GM21723 (cell line): ENCODE measurements at regions not wholly inside any gene's neighbourhood (a gene's known extent, or its start where the extent isn't known, plus 50 kb on each side); places are given as distances from the start of the nearest gene placed in this dataset.

Source experiments
- ATAC-seq: cut with Tn5 transposase; IDR thresholded peaks from one replicate; pipeline ENCODE4 v1.9.1; 2021; ENCODE audit warnings: mild to moderate bottlenecking, moderate library complexity; ENCODE audit not compliant: unreplicated experiment

DNA sequence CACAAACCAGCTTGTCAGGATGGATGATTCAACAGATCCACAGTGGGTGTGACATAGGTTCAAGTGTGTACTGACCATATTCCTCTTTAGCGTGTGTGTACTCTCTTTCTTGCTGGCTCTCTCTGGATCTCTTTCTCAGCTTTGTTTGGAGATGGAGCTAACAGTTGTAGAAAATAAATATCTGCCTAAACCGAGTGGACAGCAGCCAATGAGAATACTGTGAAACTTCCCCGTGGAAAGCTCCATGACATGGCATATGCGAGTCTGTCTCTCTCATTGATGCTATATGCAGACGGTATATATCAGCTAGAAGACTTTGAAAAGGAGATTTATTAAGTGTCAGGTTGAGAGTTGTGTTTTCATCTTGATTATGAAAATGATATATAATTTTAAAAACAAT lies 406.5 kb upstream of the SUCLG2 start:
- no peak for ATAC-seq

DNA sequence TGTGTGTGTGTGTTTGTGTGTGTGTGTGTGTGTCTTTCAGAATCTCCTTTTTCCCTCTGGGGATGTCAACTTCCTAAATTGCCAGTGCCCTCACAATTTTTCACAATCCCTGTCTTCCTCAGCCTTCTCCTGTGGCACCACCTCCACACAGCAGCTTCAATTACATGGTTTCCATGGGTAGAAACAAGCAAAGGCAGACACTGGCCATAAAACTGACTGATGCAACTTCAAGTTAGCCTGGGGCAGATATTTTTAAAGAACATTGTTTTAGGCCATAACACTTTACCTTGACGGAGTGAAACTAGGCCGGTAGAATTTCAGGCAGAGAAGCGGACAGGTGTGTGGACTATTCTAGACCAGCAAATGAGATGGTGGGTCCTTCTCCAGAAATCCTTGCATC lies 405.8 kb upstream of the SUCLG2 start:
- no peak for ATAC-seq

DNA sequence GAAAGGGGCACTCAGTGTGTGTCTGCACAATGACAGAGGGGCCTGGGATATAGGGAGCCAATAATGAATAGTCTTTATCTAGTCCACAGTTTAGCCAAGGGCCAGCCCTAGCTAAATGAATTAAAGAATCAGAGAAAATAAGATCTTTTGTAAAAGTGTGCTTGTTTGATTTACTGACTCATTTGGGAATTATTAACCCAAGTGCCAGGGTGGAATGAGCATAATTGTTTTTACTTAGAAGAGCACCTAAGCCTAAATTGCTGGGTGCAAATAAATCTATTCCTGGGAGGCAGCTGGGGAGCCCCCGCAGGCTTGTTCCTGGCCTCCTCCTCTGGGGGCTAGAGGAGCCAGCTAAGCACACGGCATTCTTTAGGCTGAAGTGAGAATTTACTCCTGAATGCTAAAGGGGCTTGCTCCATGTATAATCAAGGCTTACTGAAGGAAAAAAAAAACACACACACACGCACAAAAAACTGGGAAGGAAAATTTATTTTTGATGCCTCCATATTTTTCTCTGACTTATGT lies 405.3 kb upstream of the SUCLG2 start:
- ATAC-seq, result no peak

DNA sequence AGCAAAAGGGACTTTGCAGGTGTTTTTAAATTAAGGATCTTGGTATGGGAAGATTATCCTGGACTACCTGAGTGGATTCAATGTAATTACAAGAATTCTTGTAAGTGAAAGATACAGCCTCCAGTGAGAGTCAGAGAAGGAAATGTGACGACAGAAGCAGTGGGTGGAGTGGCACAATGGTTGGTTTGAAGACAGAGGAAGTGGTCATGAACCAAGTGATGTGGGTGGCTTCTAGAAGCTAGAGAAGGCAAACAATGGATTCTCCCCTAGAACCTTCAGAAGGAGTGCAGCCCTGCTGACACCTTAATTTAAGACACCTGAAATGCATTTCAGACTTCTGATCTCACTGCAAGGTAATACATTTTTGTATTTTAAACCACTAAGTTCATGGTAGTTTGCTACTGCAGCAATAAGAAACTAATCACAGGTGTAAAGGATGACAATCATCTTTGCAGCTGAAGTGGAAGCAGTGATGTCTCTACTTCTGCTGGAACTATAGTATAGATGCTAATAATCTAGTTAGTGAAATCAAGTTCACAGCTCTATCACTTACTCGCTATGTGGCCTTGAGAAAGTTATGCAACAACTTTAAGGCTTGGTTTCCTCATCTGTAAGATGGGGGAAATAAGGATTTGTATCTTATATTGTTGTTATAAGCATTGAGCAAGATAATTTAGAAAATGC lies 403.4 kb upstream of the SUCLG2 start:
- no peak for ATAC-seq

DNA sequence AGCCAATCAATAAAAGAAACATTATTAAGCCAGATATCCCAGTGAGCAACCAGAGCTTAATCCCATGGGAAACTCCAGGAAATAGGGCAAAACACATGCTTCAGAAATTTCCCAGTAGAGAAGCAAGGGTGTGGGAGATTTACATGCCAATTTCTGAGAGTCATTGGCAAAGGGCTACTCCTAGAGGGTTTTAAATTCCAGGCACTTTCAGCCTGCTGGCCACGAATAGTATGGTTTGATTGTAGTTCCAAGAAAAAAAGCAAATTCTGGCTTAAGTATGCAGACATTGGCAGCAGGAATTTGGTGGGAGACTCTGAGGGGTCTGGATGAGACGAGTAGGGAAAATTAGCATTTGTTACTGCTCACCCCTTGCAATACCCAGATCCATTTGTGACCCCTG lies 402.1 kb upstream of the SUCLG2 start:
- ATAC-seq, result no peak

DNA sequence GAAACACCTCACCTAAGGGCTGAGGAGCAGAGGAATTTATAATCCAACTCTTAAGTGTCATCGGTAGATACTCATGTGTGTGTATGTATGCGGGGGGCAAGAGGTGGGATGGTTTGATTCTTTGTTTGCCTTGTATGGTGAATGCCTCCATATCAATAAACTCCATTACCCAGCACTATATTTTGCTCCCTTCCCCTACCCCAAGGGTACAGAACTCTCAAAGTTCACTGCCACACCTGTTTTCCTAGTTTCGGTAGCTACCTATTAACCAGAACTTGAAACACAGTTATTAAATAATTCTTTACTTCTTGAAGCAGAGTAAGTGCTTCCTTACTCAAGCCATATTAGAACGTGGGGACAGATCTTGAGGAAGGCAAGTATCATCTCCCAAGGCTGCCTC lies 400.8 kb upstream of the SUCLG2 start:
- ATAC-seq, result no peak

DNA sequence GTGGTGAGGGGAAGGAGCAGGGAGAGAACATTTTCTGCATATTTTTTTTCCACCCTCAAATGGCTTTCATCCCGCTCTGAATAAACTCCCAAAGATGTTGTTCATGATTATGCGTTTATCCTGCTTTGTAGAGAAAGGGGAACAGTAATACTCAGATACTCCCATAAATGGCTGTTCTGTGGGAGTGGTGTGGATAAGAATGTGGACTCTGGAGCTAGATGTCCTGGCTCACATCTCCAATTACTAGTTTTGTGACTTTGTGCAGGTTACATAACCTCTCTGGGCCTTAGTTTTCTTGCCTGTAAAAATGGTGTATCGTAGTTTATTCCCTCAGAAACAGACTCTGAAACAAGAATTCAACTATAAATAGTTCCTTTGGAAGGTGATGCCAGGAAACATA lies 395.4 kb upstream of the SUCLG2 start:
- no peak for ATAC-seq

DNA sequence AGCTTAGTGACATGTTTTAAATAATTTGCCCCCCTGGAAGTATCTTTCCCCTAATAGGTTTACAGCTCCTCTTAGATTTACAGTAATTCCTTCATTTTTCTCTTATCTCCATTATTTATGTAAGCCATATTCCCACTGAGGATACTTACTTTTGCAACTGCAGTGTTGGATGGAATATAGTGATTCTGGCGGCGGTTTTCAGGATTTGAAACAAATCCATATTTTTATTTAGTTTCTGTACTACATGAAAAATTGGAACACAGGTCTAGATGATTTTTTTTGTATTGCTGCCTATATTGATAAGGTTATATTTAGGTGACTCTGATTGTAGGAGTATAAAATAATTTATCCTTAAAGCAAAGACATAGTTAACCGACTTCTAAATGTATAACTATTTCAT lies 391.6 kb upstream of the SUCLG2 start:
- ATAC-seq, result no peak

DNA sequence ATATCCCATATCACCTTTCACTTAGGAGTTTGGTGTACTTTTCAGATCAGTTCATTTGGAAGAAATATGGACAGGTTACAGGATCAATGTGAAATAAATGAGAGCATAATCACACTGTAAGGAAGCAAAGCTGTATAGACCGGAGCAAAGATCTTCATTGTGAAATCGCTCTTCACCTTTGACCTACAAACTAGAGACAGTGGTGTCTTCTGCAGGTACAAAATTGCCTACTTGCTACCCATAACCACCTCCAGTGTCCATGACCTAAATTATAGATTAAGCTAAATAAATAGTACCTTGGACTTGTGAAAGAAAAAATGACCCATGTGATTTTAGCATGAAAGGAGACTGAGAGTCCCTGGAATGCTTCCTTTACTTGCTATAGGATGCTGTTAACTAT lies 379.5 kb upstream of the SUCLG2 start:
- ATAC-seq, result no peak

DNA sequence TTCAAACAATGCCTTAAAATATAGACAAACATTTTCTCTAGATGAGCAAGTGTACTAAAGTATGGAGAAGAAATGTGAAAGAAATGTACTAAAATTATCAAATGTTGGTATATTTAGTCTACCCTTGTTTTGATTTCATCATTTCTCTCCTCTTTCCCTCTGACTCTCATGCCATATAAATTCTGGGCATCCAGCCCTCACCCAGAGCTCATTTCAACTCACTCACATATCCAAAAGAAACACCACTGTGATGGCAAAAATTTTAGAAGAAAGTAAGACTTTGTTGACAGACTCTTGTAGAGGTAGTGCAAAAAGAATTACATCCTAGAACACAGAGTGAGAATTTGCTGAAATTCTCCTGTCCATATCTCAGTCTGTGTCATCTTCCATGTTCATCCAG lies 377.8 kb upstream of the SUCLG2 start:
- no peak for ATAC-seq

DNA sequence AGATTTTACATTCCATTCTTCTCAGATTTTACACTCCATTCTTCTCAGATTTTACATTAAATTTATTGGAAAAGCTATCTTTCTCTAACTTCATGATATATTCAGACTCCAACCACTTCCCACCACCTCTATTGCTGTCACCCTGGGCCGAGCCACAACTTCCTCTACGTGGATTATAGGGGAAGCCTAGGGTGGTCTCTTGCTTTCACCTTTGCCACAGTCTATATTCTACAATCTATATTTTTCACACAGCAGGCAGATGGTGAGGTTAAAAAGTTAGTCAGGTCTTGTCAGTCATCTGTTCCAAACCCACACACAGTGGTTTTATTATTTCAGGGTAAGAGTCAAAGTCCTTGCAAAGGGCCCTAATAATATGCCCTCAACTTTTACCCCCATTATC lies 370.8 kb upstream of the SUCLG2 start:
- ATAC-seq, result no peak

DNA sequence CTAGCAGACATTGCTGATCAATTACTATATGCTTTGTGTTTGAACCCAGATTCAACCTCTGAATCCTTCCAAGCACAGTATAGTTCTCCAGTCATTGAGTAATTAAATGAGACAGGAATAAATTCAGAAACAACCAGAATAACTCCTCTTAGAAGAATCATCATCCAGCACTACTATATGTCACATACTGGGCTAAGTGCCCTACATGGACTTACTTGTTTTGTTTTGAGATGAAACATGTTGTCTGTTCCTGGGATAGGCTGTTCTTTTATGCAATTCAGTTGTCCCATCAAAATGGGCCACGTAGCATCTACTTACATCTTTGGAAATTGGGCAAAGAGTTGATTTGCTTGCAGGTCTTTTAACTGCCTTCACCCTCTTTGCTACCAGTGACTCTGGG lies 365.5 kb upstream of the SUCLG2 start:
- no peak for ATAC-seq

DNA sequence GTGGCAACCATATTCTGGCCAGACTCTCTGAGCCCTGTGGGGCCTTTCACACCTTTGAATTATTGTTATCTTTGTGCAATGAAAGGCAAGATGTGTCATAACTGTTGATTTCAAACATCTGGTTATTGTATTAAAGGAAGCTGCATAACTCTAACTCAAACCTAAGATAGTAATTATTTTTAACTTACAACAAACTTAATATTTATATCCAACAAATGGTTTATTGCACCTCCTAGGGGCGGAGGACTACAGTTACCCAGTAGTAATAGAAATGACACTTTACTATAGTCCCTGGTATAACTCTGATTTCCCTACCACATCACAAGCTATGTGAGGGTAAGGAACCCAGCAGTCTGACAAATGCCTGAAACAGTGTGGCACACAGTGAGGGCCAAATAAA lies 363.9 kb upstream of the SUCLG2 start:
- ATAC-seq, result no peak

DNA sequence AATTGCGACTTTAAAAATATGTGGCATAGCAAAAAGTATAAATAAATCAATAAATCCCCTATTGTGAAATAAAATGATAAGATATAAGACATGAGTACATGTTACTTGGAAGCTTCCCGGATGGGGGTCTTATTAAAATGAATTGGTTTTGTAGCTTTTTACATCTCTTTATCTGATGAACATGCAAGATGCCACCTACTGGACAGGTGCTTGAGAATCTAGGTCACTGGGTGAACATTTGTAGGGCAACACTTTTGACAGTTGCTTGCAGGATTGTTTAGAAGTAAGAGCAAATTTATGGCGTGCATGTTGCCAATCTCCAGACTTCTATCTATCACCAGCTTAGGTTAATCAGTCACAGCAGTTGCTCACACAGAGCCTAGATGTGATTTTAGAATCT lies 362.7 kb upstream of the SUCLG2 start:
- no peak for ATAC-seq

DNA sequence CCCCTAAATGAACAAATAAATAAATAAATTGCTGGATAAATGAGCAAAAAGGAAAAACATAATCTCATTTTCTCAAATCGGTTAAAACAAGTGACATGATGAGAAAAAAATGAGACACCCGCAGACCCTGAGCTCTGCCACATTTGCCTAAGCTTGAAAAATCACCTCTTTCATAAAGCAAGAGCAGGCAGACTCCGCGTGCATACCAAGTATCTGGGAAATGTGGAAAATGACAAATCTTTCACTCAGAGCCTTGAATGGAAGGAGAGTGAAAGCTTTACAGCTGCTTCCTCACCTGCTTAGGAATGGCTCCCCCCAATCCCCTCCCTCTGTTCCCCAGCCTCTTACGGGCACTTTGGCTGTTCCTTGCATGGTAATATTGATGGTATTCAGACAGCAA lies 355.5 kb upstream of the SUCLG2 start:
- no peak for ATAC-seq

DNA sequence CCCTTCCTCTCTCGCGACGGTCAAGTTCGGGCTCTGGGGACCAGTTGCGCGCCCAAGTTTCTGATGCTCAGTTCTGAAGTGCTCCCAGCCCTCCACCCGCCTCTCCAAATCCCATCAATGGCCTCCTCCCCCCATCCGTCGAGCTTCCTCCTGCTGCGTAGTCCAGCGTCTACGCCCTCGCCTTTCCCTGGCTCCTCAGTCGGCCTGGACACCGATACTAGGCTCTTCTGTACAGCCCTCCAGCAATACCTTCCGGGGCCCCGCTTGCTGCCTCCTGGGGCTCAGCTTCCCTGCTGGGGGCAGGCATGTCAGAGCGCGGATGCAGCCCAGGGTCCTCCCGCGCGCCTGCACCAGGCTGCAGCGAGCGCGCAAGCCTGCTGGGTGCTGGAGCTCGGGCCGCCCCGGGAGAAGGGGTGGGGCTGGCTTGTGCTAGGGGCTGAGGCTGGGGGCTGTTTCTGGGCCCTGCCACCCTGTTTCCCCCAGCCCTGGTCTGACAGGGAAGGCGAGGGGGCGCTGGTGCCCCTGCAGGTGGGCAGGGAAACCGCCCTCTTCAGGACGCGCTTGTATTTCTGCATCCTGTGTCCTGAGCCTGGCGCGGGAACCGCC lies 353.3 kb upstream of the SUCLG2 start:
- no peak for ATAC-seq

DNA sequence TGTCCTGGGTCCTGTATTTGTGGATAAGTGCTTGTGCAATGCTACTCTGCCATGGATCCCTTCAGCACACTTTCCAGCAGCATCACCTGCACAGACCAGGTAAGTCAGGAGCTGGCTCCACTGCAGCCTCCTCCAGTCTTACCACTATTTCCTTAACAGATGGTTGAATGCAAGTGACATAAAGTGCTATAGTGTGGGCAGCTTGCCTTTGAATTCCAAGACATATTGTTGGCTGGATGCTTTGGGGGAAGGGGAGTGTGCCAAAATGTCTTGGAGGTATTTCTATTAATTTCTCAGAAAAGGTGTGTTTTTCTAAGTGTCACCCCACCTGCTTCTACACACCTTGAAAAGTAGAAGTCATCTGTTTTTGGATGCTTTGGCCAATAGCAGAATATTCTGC lies 352.2 kb upstream of the SUCLG2 start:
- ATAC-seq, result no peak

DNA sequence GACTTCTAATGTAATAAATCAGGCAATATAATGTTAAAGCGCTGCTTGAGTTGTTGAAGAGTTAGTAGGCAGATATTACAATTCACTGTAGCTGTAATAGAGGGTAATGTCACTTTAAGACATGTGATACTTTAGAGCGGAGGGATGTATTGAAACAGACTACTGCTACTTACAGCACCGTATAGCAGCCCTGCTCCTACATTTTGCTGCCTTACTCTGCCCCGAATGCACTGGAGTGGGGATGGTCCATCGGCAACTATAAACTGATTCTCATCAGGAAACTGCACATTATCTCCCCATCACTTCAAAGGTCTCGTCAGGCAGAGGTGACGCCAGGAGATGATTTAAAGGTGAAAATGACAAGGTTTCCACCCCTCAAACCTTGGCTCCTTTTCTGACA lies 349.7 kb upstream of the SUCLG2 start:
- ATAC-seq, result no peak

DNA sequence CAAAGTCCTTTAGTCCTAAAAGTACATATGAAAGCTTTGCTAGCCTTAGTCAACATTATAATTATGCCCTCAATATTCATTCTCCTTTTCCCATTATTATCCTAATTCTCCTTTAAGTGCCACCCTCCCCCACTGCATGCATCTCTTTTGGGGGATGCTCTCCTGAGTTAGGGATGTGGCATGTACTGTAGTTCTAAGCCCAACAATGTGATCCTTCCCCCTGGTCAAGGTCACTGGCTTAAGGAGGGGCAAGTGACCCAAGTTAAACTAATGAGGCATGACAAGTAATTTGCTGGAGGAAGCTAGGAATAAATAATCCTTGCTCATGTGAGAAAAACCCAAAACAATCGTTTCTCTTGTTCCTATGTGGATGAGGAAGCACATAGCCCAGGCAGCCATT lies 343.9 kb upstream of the SUCLG2 start:
- ATAC-seq, result no peak

DNA sequence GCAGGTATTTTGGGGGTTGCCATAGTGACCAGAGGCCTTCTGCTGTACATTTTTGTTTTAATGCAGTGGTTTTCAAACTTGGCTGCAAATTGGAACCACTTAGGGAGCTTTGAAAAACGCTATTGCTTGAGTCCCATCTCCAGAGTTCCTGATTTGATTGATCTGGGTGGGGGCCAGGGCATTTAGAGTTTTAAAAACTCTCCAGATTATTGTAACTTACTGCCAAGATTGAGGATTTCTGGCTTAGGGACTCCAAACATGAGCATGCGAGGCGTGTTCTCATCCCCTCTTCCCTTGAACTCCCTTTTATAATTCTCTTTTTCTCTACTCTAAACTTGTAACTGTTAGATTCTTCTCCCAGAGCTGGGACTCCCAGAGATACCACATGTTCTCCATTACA lies 340.8 kb upstream of the SUCLG2 start:
- no peak for ATAC-seq

DNA sequence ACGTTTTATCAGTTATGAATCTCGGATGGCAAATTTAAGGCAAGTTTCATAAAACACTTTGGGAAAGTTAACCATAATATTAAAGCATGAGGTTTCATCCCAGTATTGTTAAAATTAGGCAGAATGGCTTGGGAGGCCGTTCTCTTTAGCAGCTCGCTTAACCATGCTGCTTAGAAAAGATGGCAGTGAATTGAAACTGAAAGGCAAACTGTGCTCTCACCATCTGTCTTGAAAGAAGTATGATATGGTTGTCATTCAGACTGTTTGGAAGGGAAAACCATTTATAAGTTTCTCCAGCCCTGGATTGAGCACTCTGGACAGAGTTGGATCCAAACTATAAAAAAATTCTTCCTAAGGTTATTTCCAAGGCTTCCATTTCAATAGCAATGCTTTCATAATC lies 332.3 kb upstream of the SUCLG2 start:
- ATAC-seq, result no peak

DNA sequence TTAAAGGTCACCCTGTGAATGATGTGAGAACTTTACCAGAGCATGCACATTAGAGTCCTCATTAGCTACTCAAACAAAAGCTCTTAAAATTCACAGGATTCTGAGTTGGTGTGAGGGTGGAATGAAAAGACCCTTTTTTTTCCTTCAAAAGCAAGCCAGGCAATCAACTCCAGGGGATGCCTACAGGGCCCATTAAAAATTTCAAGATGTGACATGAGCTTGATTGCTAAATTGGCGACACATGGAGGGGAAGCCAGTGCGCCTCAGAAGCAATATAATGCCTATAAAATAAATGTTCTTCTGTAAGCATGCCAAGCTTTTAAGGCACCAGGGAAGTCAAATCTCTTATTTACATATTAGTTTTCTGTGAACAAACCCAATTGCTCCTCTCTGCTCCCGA lies 328.8 kb upstream of the SUCLG2 start:
- no peak for ATAC-seq

DNA sequence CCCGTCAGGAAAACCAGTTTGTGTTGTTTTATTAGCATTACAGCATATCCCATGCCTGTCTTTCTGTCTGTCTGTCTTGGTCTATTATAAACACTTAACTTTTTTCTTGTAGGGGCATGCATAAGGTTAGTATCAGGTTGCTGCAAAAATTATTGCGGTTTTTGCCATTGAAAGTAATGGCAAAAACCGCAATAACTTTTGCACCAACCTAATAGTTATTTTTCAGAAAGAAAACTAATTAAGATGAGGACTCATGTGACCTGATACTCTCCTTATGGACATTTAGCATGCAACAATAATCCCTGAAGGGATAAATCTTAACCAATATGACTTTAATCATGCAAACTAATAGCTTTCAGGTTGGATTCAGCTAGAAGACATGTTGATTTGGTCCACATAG lies 326.7 kb upstream of the SUCLG2 start:
- ATAC-seq, result no peak
